PC-9 (cell line): ENCODE measurements at regions not wholly inside any gene's neighbourhood (a gene's known extent, or its start where the extent isn't known, plus 50 kb on each side); places are given as distances from the start of the nearest gene placed in this dataset.

Experiments used
- BruUV-seq: library from RNA; stranded (reverse); fragments of 400-500 nt; replicated peaks from 2 replicates; lab custom pipeline; 2021; lab: Mats Ljungman, UMichigan
- CTCF ChIA-PET: fragments of 300-600 bp; sonication (Branson Sonifier 250); formaldehyde crosslinking; loops from one replicate; lab custom pipeline; 2022; ENCODE audit warnings: antibody characterized with exemption; lab: Charles Lee
- POLR2A ChIA-PET: fragments of 300-600 bp; sonication (Branson Sonifier 250); formaldehyde crosslinking; loops from one replicate; lab custom pipeline; 2022; ENCODE audit warnings: antibody characterized with exemption; ENCODE audit not compliant: unreplicated experiment; lab: Charles Lee
- DNase-seq, 2 experiments: peaks; one replicate each; pipeline versions ENCODE4 v3.0.0 to v3.0.0-alpha.2; 2015 to 2022; ENCODE audit warnings: mixed read lengths in 1 of 2
- H2AFZ ChIP-seq: fragments of 200-600 bp; sonication (generic); 2 replicates; pipeline ENCODE4 v1.8.1; 2017; ENCODE audit warnings: antibody characterized with exemption
- H3F3A ChIP-seq: fragments of 200-600 bp; sonication (generic); 2 replicates; pipeline ENCODE4 v1.8.1; 2017; ENCODE audit warnings: antibody characterized with exemption, mild to moderate bottlenecking, low read depth; ENCODE audit not compliant: insufficient read depth
- H3K27ac ChIP-seq: fragments of 200-600 bp; sonication (generic); 2 replicates; pipeline ENCODE4 v1.6.1; 2016; ENCODE audit warnings: mixed run types
- H3K27me3 ChIP-seq: fragments of 200-600 bp; sonication (generic); 2 replicates; pipeline ENCODE4 v1.6.1; 2016; ENCODE audit warnings: low read depth, mixed run types; ENCODE audit not compliant: insufficient read depth
- H3K36me3 ChIP-seq: fragments of 200-600 bp; sonication (generic); 2 replicates; pipeline ENCODE4 v1.6.1; 2016; ENCODE audit warnings: low read depth, mixed run types
- H3K4me1 ChIP-seq: fragments of 200-600 bp; sonication (generic); replicated peaks from 2 replicates; pipeline ENCODE4 v1.6.1; 2016; ENCODE audit warnings: mixed run types; ENCODE audit not compliant: insufficient read depth
- H3K4me2 ChIP-seq: fragments of 200-600 bp; sonication (generic); 2 replicates; pipeline ENCODE4 v1.6.1; 2017; ENCODE audit warnings: mixed run types
- H3K4me3 ChIP-seq: fragments of 200-600 bp; sonication (generic); 2 replicates; pipeline ENCODE4 v1.6.1; 2016; ENCODE audit warnings: mixed run types
- H3K79me2 ChIP-seq: fragments of 200-600 bp; sonication (generic); 2 replicates; pipeline ENCODE4 v1.6.1; 2017; ENCODE audit warnings: low read depth, mixed run types
- H3K9me2 ChIP-seq: fragments of 200-600 bp; sonication (generic); 2 replicates; pipeline ENCODE4 v1.8.1; 2017; ENCODE audit warnings: mild to moderate bottlenecking; ENCODE audit not compliant: insufficient read depth
- H3K9me3 ChIP-seq: fragments of 200-600 bp; sonication (generic); 2 replicates; pipeline ENCODE4 v1.8.1; 2016; ENCODE audit warnings: low read depth; ENCODE audit not compliant: insufficient read depth
- H4K20me1 ChIP-seq: fragments of 200-600 bp; sonication (generic); 2 replicates; pipeline ENCODE4 v1.8.1; 2017; ENCODE audit not compliant: insufficient read depth
- CTCF ChIP-seq: fragments of 200-600 bp; sonication (generic); conservative IDR thresholded peaks from 2 replicates; pipeline ENCODE4 v1.6.1; 2017; ENCODE audit warnings: mixed run types, antibody characterized with exemption, mild to moderate bottlenecking, moderate library complexity
- EZH2 ChIP-seq: fragments of 200-600 bp; sonication (generic); IDR thresholded peaks from 2 replicates; pipeline ENCODE4 v1.8.0; 2017; ENCODE audit warnings: antibody characterized with exemption, low read depth
- intact Hi-C: fragments of 100-400 bp; cut with micrococcal nuclease; formaldehyde crosslinking; loops from one replicate; pipeline ENCODE4 v1.10.0; 2022; ENCODE audit not compliant: unreplicated experiment

- no peak for TF ChIP-seq CTCF
- no peak for TF ChIP-seq EZH2
- Histone ChIP-seq H3K4me2 (no peak overlapping the region), H3K27ac (no peak overlapping the region), H3K9me2 (no peaks in the 10 kb centered on the region), H3K9me3 (no peaks in the 10 kb centered on the region), H3K27me3 (no peaks in the 10 kb centered on the region), H3K4me3 (no peak overlapping the region), H3F3A (no peaks in the 10 kb centered on the region), H2AFZ (no peak overlapping the region), H3K36me3 (no peaks in the 10 kb centered on the region), H3K4me1 (no peaks in the 10 kb centered on the region), H4K20me1 (no peaks in the 10 kb centered on the region), H3K79me2 (no peaks in the 10 kb centered on the region)
- CTCF ChIA-PET, result interaction anchor here (0.7 kb wide), 1 partner anchor 1539 kb away, joined by 3 read pairs; no protein-coding TSS in a partner anchor
- intact Hi-C loops, result no loop called here
- BruUV-seq, result no TSS peak
- POLR2A ChIA-PET, result no interaction called here
- DNase-seq, result no peak
Measured at GRCh38 chr2:103235283-103235682, 473.5 kb downstream of the TMEM182 start.

GRCh38 chr2:103249462-103249861 is 487.6 kb downstream of the TMEM182 start:
- CTCF ChIA-PET, result interaction anchor here (0.6 kb wide), 1 partner anchor 1983 kb away, joined by 3 read pairs; no protein-coding TSS in a partner anchor
- H3K4me1 ChIP-seq, result no peaks in the 10 kb centered on the region
- TF ChIP-seq CTCF, result no peak
- no peak for TF ChIP-seq EZH2
- H3K4me3 ChIP-seq, result no peak overlapping the region
- H3K79me2 ChIP-seq, result no peaks in the 10 kb centered on the region
- H2AFZ ChIP-seq, result no peak overlapping the region
- POLR2A ChIA-PET, result no interaction called here
- H3K9me3 ChIP-seq, result no peaks in the 10 kb centered on the region
- no peak overlapping the region for H3K27ac ChIP-seq
- no peaks in the 10 kb centered on the region for H4K20me1 ChIP-seq
- no peak for DNase-seq
- no peak overlapping the region for H3K4me2 ChIP-seq
- H3K27me3 ChIP-seq, result no peaks in the 10 kb centered on the region
- intact Hi-C loops, result no loop called here
- H3K36me3 ChIP-seq, result no peaks in the 10 kb centered on the region
- no peaks in the 10 kb centered on the region for H3K9me2 ChIP-seq
- no TSS peak for BruUV-seq
- H3F3A ChIP-seq, result no peaks in the 10 kb centered on the region

GRCh38 chr2:103252781-103253180 is 490.9 kb downstream of the TMEM182 start:
- Histone ChIP-seq H3K4me2 (no peak overlapping the region), H3K4me3 (no peak overlapping the region), H3K9me3 (no peaks in the 10 kb centered on the region), H3K27ac (no peak overlapping the region), H4K20me1 (no peaks in the 10 kb centered on the region), H3K27me3 (no peaks in the 10 kb centered on the region), H3K4me1 (no peaks in the 10 kb centered on the region), H3F3A (no peaks in the 10 kb centered on the region), H3K36me3 (no peaks in the 10 kb centered on the region), H2AFZ (no peak overlapping the region), H3K9me2 (no peaks in the 10 kb centered on the region), H3K79me2 (no peaks in the 10 kb centered on the region)
- BruUV-seq, result no TSS peak
- ChIA-PET POLR2A (no interaction called here), CTCF (no interaction called here)
- TF ChIP-seq EZH2 (no peak), CTCF (no peak)
- no peak for DNase-seq
- intact Hi-C loops, result no loop called here
